GM12872 (cell line): ENCODE measurements at regions not wholly inside any gene's neighbourhood (a gene's known extent, or its start where the extent isn't known, plus 50 kb on each side); places are given as distances from the start of the nearest gene placed in this dataset.

Experiments
- CTCF ChIP-seq: IDR thresholded peaks from 3 replicates; pipeline ENCODE4 v1.5.1; 2011; ENCODE audit warnings: low read depth, mild to moderate bottlenecking, low read length, moderate library complexity; ENCODE audit not compliant: insufficient read depth

GRCh38 chr20:52465991-52466390 lies 274.4 kb upstream of the ZFP64 start:
- no peak for TF ChIP-seq CTCF

- no peak for TF ChIP-seq CTCF
These were observed 270.0 kb upstream of the ZFP64 start for GRCh38 chr20:52461582-52461981.

DNA sequence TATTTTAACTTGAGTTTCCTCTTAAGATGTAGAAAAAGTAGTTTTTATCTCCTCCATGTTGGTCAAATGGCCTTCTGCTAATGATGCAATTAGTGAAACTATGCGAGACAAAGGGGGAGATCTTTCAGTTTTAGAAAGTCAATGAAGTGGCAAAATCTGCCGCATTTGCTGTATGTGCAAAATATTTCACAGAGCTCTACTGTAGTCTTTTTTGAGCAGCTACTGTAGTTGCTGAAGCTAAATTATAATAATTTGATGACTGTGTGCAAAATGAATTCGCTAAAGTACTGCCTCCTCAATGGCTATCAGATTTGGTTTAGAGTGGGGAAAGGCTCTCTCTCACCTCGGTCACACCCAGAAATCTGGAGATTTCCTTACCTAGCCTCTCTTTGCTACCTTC lies 267.6 kb upstream of the ZFP64 start:
- no peak for TF ChIP-seq CTCF

- TF ChIP-seq CTCF, result no peak
These were observed 266.2 kb upstream of the ZFP64 start for GRCh38 chr20:52457826-52458225.

GRCh38 chr20:52454660-52455059 lies 263.1 kb upstream of the ZFP64 start:
- no peak for TF ChIP-seq CTCF

DNA sequence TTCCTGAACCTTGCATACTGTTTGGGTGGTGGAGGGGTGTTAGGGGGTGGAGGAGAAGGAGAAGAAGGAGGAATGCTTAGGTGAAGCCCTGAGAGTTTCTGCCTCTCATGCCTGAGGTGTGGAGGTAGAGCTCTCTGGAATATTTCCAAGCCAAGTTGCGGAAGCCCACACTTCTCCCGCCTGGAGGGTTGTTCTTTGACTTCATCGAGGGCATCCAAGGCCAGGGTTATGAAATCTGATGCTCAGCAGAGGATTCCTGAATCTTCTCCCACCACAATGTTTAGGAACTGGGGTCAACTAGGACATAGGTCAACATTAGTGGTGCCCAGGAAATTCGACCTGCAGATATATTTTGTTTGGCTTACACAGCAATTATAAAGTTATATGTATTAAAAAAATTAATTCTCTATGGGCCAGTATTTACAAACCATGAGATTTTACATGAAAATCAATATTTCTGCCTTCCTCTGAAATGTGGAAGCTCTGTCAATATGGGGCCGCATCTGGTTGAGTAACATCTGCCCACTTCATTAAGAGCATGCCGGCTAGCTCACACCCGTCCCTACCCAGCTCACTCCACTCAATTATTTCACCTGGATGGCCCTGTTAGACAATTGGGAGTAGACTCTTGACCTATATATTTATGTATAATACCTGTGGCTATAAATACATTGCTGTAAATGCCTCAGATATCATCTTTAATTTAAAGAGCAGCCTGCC lies 257.1 kb upstream of the ZFP64 start:
- TF ChIP-seq CTCF, result no peak

GRCh38 chr20:52447225-52447551 lies 255.6 kb upstream of the ZFP64 start:
- TF ChIP-seq CTCF, result no peak
